Loucy (cell line): ENCODE measurements at regions not wholly inside any gene's neighbourhood (a gene's known extent, or its start where the extent isn't known, plus 50 kb on each side); places are given as distances from the start of the nearest gene placed in this dataset.

Experiments
- H2AFZ ChIP-seq: fragments of 200-600 bp; sonication (generic); 2 replicates; pipeline ENCODE4 v1.6.0; 2016; ENCODE audit warnings: antibody characterized with exemption, mild to moderate bottlenecking, low read length, moderate library complexity
- H3F3A ChIP-seq: fragments of 200-600 bp; 2 replicates; pipeline ENCODE4 v1.6.0; 2016; ENCODE audit warnings: antibody characterized with exemption, low read depth, mild to moderate bottlenecking
- H3K27me3 ChIP-seq: fragments of 200-600 bp; sonication (generic); 2 replicates; pipeline ENCODE4 v1.6.1; 2014; ENCODE audit warnings: low read length, mild to moderate bottlenecking; ENCODE audit not compliant: insufficient read depth, poor library complexity, severe bottlenecking
- H3K36me3 ChIP-seq: fragments of 200-600 bp; sonication (generic); 2 replicates; pipeline ENCODE4 v1.6.1; 2016; ENCODE audit warnings: low read length; ENCODE audit not compliant: insufficient read depth
- H3K4me1 ChIP-seq: fragments of 200-600 bp; sonication (generic); 2 replicates; pipeline ENCODE4 v1.5.1; 2014; ENCODE audit warnings: low read length, mild to moderate bottlenecking; ENCODE audit not compliant: insufficient read depth, poor library complexity, severe bottlenecking
- H3K4me2 ChIP-seq: fragments of 200-600 bp; sonication (generic); 2 replicates; pipeline ENCODE4 v1.6.0; 2014; ENCODE audit warnings: antibody characterized with exemption, low read length, low read depth, mild to moderate bottlenecking; ENCODE audit not compliant: poor library complexity, severe bottlenecking
- H3K4me3 ChIP-seq: fragments of 200-600 bp; sonication (generic); 2 replicates; pipeline ENCODE4 v1.5.1; 2014; ENCODE audit warnings: low read length, mild to moderate bottlenecking, mixed read lengths; ENCODE audit not compliant: poor library complexity, severe bottlenecking
- H3K79me2 ChIP-seq: fragments of 200-600 bp; sonication (generic); 2 replicates; pipeline ENCODE4 v1.6.1; 2014; ENCODE audit warnings: low read length; ENCODE audit not compliant: insufficient read depth
- H3K9ac ChIP-seq: fragments of 200-600 bp; sonication (generic); 2 replicates; pipeline ENCODE4 v1.6.0; 2014; ENCODE audit warnings: mild to moderate bottlenecking, low read depth, low read length, moderate library complexity; ENCODE audit not compliant: poor library complexity, severe bottlenecking
- H3K9me2 ChIP-seq: fragments of 200-600 bp; sonication (generic); replicated peaks from 2 replicates; pipeline ENCODE4 v1.6.1; 2016; ENCODE audit warnings: low read depth, low read length, mixed read lengths
- H3K9me3 ChIP-seq: fragments of 200-600 bp; sonication (generic); 2 replicates; pipeline ENCODE4 v1.6.1; 2014; ENCODE audit warnings: mild to moderate bottlenecking, antibody characterized with exemption, low read length, low read depth; ENCODE audit not compliant: insufficient read depth
- H4K20me1 ChIP-seq: fragments of 200-600 bp; sonication (generic); 2 replicates; pipeline ENCODE4 v1.6.0; 2014; ENCODE audit warnings: antibody characterized with exemption, low read length, mild to moderate bottlenecking; ENCODE audit not compliant: insufficient read depth, poor library complexity, severe bottlenecking
- EZH2phosphoT487 ChIP-seq: fragments of 200-600 bp; IDR thresholded peaks from 2 replicates; pipeline ENCODE4 v1.6.1; 2018; ENCODE audit warnings: antibody characterized with exemption, mild to moderate bottlenecking, moderate library complexity, borderline replicate concordance
- TF ChIP-seq, protein P1 (sequence below): fragments of 200-600 bp; sonication (generic); conservative IDR thresholded peaks from 2 replicates; pipeline ENCODE4 v1.5.1; 2014; ENCODE audit warnings: mild to moderate bottlenecking, antibody characterized with exemption, low read length

DNA sequence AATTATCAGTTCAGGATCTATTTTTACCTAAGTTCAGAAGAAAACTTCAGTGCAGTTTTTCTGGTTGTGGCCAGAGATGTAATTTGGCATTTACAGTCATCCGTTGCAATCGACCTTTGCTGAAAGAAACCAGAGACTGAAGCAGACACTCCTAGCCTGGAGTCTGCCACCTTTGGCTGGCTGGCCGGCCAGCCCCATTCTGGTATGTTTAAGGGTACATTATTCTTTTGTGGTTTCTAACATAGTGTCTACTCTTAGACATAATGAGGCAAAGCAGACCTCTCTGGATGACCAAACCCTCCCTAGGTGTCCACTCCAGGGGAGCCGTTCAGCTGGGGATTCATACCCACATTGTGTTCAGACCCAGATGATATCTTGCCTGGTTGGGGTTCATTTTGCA lies 275.9 kb upstream of the TPM1 start:
- Histone ChIP-seq H3K9ac (no peak overlapping the region), H3K36me3 (no peaks in the 10 kb centered on the region), H3F3A (no peaks in the 10 kb centered on the region), H3K4me1 (no peaks in the 10 kb centered on the region), H3K79me2 (no peaks in the 10 kb centered on the region), H3K4me2 (no peak overlapping the region), H3K9me2 (no peaks in the 10 kb centered on the region), H4K20me1 (no peaks in the 10 kb centered on the region), H3K4me3 (no peak overlapping the region), H3K27me3 (no peaks in the 10 kb centered on the region), H2AFZ (no peak overlapping the region), H3K9me3 (no peaks in the 10 kb centered on the region)
- TF ChIP-seq EZH2phosphoT487: no peak
- TF ChIP-seq, protein P1, sequence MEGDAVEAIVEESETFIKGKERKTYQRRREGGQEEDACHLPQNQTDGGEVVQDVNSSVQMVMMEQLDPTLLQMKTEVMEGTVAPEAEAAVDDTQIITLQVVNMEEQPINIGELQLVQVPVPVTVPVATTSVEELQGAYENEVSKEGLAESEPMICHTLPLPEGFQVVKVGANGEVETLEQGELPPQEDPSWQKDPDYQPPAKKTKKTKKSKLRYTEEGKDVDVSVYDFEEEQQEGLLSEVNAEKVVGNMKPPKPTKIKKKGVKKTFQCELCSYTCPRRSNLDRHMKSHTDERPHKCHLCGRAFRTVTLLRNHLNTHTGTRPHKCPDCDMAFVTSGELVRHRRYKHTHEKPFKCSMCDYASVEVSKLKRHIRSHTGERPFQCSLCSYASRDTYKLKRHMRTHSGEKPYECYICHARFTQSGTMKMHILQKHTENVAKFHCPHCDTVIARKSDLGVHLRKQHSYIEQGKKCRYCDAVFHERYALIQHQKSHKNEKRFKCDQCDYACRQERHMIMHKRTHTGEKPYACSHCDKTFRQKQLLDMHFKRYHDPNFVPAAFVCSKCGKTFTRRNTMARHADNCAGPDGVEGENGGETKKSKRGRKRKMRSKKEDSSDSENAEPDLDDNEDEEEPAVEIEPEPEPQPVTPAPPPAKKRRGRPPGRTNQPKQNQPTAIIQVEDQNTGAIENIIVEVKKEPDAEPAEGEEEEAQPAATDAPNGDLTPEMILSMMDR: no peak

- H3K4me3 ChIP-seq: no peak overlapping the region
- no peak overlapping the region for H3K4me2 ChIP-seq
- H3F3A ChIP-seq: no peaks in the 10 kb centered on the region
- no peaks in the 10 kb centered on the region for H3K9me3 ChIP-seq
- no peaks in the 10 kb centered on the region for H4K20me1 ChIP-seq
- H3K4me1 ChIP-seq: no peaks in the 10 kb centered on the region
- no peaks in the 10 kb centered on the region for H3K36me3 ChIP-seq
- H3K79me2 ChIP-seq: no peaks in the 10 kb centered on the region
- no peaks in the 10 kb centered on the region for H3K27me3 ChIP-seq
- no peak overlapping the region for H3K9ac ChIP-seq
- H2AFZ ChIP-seq: no peak overlapping the region
- TF ChIP-seq EZH2phosphoT487: no peak
- TF ChIP-seq, protein P1: no peak
- H3K9me2 ChIP-seq: no peaks in the 10 kb centered on the region
Observed at GRCh38 chr15:62769604-62770003, 272.9 kb upstream of the TPM1 start.

- H3K4me3 ChIP-seq: no peak overlapping the region
Observed at GRCh38 chr15:62770111-62770660, 272.4 kb upstream of the TPM1 start.

More at GRCh38 chr15:62770111-62770660, 272.4 kb upstream of the TPM1 start:
- H3K27me3 ChIP-seq: no peaks in the 10 kb centered on the region
- no peaks in the 10 kb centered on the region for H3K4me1 ChIP-seq
- no peak overlapping the region for H3K4me2 ChIP-seq
- H2AFZ ChIP-seq: no peak overlapping the region
- no peaks in the 10 kb centered on the region for H3F3A ChIP-seq
- no peak overlapping the region for H3K9ac ChIP-seq
- H3K9me3 ChIP-seq: no peaks in the 10 kb centered on the region
- H4K20me1 ChIP-seq: no peaks in the 10 kb centered on the region
- H3K79me2 ChIP-seq: no peaks in the 10 kb centered on the region
- no peaks in the 10 kb centered on the region for H3K36me3 ChIP-seq
- H3K9me2 ChIP-seq: no peaks in the 10 kb centered on the region
- no peak for TF ChIP-seq EZH2phosphoT487
- TF ChIP-seq, protein P1: no peak
